GM13977 (cell line): ENCODE measurements at regions not wholly inside any gene's neighbourhood (a gene's known extent, or its start where the extent isn't known, plus 50 kb on each side); places are given as distances from the start of the nearest gene placed in this dataset.

Source experiments
- DNase-seq: peaks from one replicate; pipeline ENCODE4 v3.0.0; 2012; ENCODE audit warnings: low spot score
- CTCF ChIP-seq: IDR thresholded peaks from 2 replicates; pipeline ENCODE4 v1.5.1; 2012; ENCODE audit warnings: mild to moderate bottlenecking, control low read depth; ENCODE audit not compliant: insufficient read depth; ENCODE audit errors: extremely low read depth, missing control alignments
- in situ Hi-C: fragments of 300-500 bp; cut with MboI; formaldehyde crosslinking; loops from one replicate; pipeline ENCODE4 v1.12.0; 2022; ENCODE audit warnings: low sequenced_read_pairs, low pct_unique_long_range_greater_than_20kb, mixed read lengths, inconsistent platforms; ENCODE audit not compliant: unreplicated experiment

- DNase-seq = no peak
- in situ Hi-C loops = no loop called here
- TF ChIP-seq CTCF = no peak
Observed at GRCh38 chr4:18248611-18249010, 227.1 kb upstream of the LCORL start.

GRCh38 chr4:18247189-18247588 is 225.6 kb upstream of the LCORL start:
- TF ChIP-seq CTCF = no peak
- no peak for DNase-seq
- in situ Hi-C loops = no loop called here

- TF ChIP-seq CTCF = no peak
- in situ Hi-C loops = no loop called here
- DNase-seq = no peak
Observed at GRCh38 chr4:18242919-18243693, 221.6 kb upstream of the LCORL start.

- no peak for TF ChIP-seq CTCF
- in situ Hi-C loops = no loop called here
- no peak for DNase-seq
Observed at GRCh38 chr4:18241727-18242126, 220.2 kb upstream of the LCORL start.

GRCh38 chr4:18234108-18234507 is 212.6 kb upstream of the LCORL start:
- DNase-seq = no peak
- in situ Hi-C loops = no loop called here
- no peak for TF ChIP-seq CTCF

- in situ Hi-C loops = no loop called here
- no peak for DNase-seq
- no peak for TF ChIP-seq CTCF
Observed at GRCh38 chr4:18231726-18232125, 210.2 kb upstream of the LCORL start.

- in situ Hi-C loops = no loop called here
- no peak for TF ChIP-seq CTCF
- DNase-seq = no peak
Observed at GRCh38 chr4:18227880-18228279, 206.3 kb upstream of the LCORL start.
